ENCODE measurements at regions not wholly inside any gene's neighbourhood (a gene's known extent, or its start where the extent isn't known, plus 50 kb on each side); places are given as distances from the start of the nearest gene placed in this dataset.

- TF ChIP-seq CTCF (IDR thresholded peaks at IDR 0.05) (no peak), POLR2AphosphoS5 (IDR thresholded peaks at IDR 0.05; ENCODE audit: low read depth, low read length) (no peak), REST (IDR thresholded peaks at IDR 0.05; ENCODE audit: insufficient read depth in 1 of 2, low read depth in 2 of 2, low read length in 1 of 2) (no peak), TCF7L2 (IDR thresholded peaks at IDR 0.05; ENCODE audit: low read depth, low read length) (no peak)
These were observed 374.2 kb downstream of the SETD4 start for GRCh38 chr21:35686156-35686555.
